Parathyroid adenoma (tissue), 2 donors: ENCODE measurements at regions not wholly inside any gene's neighbourhood (a gene's known extent, or its start where the extent isn't known, plus 50 kb on each side); places are given as distances from the start of the nearest gene placed in this dataset.

Source experiments
- H2AFZ ChIP-seq: fragments of 300-600 bp; sonication (generic); one replicate; pipeline ENCODE4 v1.7.0; 2017; ENCODE audit warnings: antibody characterized with exemption, mild to moderate bottlenecking
- H3K27ac ChIP-seq: fragments of 300-600 bp; sonication (generic); one replicate; pipeline ENCODE4 v1.7.0; 2017
- H3K27me3 ChIP-seq: fragments of 300-600 bp; sonication (generic); one replicate; pipeline ENCODE4 v1.7.0; 2017; ENCODE audit warnings: low read length; ENCODE audit not compliant: control insufficient read depth, insufficient read depth
- H3K36me3 ChIP-seq: fragments of 300-600 bp; sonication (generic); one replicate; pipeline ENCODE4 v1.7.0; 2017; ENCODE audit warnings: low read length; ENCODE audit not compliant: control insufficient read depth, insufficient read depth
- H3K4me1 ChIP-seq: fragments of 300-600 bp; sonication (generic); one replicate; pipeline ENCODE4 v1.7.0; 2017; ENCODE audit warnings: control low read depth
- H3K4me2 ChIP-seq: fragments of 300-600 bp; sonication (generic); one replicate; pipeline ENCODE4 v1.7.0; 2017; ENCODE audit warnings: low read length
- H3K4me3 ChIP-seq: fragments of 300-600 bp; sonication (generic); one replicate; pipeline ENCODE4 v1.7.0; 2017; ENCODE audit warnings: low read depth, low read length
- H3K79me2 ChIP-seq: fragments of 300-600 bp; sonication (generic); one replicate; pipeline ENCODE4 v1.7.0; 2017; ENCODE audit warnings: control low read depth
- H3K9ac ChIP-seq: fragments of 300-600 bp; sonication (generic); one replicate; pipeline ENCODE4 v1.7.0; 2017; ENCODE audit warnings: mild to moderate bottlenecking
- H3K9me3 ChIP-seq: fragments of 300-600 bp; sonication (generic); one replicate; pipeline ENCODE4 v1.7.0; 2017; ENCODE audit warnings: low read length; ENCODE audit not compliant: control insufficient read depth
- CTCF ChIP-seq: fragments of 300-600 bp; sonication (generic); IDR thresholded peaks from one replicate; pipeline ENCODE4 v1.7.0; 2017; ENCODE audit warnings: antibody characterized with exemption, mild to moderate bottlenecking
- donor health status: primary hyperparathyroidism.

- Histone ChIP-seq H3K27ac (no peak overlapping the region), H3K4me2 (no peak overlapping the region), H3K36me3 (no peaks in the 10 kb centered on the region), H3K9ac (no peak overlapping the region), H3K4me3 (no peak overlapping the region), H3K27me3 (no peaks in the 10 kb centered on the region), H3K79me2 (no peaks in the 10 kb centered on the region), H3K4me1 (no peaks in the 10 kb centered on the region), H2AFZ (no peak overlapping the region), H3K9me3 (no peaks in the 10 kb centered on the region)
- TF ChIP-seq CTCF: no peak
These were observed 75.5 kb downstream of the ASB1 start for GRCh38 chr2:238502088-238502810.

GRCh38 chr2:238502956-238503791 is 76.4 kb downstream of the ASB1 start:
- no peaks in the 10 kb centered on the region for H3K4me1 ChIP-seq
- H3K9ac ChIP-seq: no peak overlapping the region
- no peaks in the 10 kb centered on the region for H3K9me3 ChIP-seq
- no peak overlapping the region for H3K4me3 ChIP-seq
- H3K79me2 ChIP-seq: no peaks in the 10 kb centered on the region
- H3K36me3 ChIP-seq: no peaks in the 10 kb centered on the region
- H2AFZ ChIP-seq: no peak overlapping the region
- TF ChIP-seq CTCF: no peak
- H3K4me2 ChIP-seq: no peak overlapping the region
- no peak overlapping the region for H3K27ac ChIP-seq
- H3K27me3 ChIP-seq: no peaks in the 10 kb centered on the region

GRCh38 chr2:238504181-238504931 is 77.6 kb downstream of the ASB1 start:
- Histone ChIP-seq H2AFZ (no peak overlapping the region), H3K4me2 (no peak overlapping the region), H3K4me1 (no peaks in the 10 kb centered on the region), H3K79me2 (no peaks in the 10 kb centered on the region), H3K36me3 (no peaks in the 10 kb centered on the region), H3K9me3 (no peaks in the 10 kb centered on the region), H3K27ac (no peak overlapping the region), H3K4me3 (no peak overlapping the region), H3K27me3 (no peaks in the 10 kb centered on the region), H3K9ac (no peak overlapping the region)
- no peak for TF ChIP-seq CTCF

GRCh38 chr2:238505119-238505891 is 78.6 kb downstream of the ASB1 start:
- Histone ChIP-seq H2AFZ (no peak overlapping the region), H3K4me1 (no peaks in the 10 kb centered on the region), H3K36me3 (no peaks in the 10 kb centered on the region), H3K27me3 (no peaks in the 10 kb centered on the region), H3K9me3 (no peaks in the 10 kb centered on the region), H3K27ac (no peak overlapping the region), H3K4me3 (no peak overlapping the region), H3K4me2 (no peak overlapping the region), H3K9ac (no peak overlapping the region), H3K79me2 (no peaks in the 10 kb centered on the region)
- TF ChIP-seq CTCF: no peak
